ENCODE measurements at regions not wholly inside any gene's neighbourhood (a gene's known extent, or its start where the extent isn't known, plus 50 kb on each side); places are given as distances from the start of the nearest gene placed in this dataset.

DNA sequence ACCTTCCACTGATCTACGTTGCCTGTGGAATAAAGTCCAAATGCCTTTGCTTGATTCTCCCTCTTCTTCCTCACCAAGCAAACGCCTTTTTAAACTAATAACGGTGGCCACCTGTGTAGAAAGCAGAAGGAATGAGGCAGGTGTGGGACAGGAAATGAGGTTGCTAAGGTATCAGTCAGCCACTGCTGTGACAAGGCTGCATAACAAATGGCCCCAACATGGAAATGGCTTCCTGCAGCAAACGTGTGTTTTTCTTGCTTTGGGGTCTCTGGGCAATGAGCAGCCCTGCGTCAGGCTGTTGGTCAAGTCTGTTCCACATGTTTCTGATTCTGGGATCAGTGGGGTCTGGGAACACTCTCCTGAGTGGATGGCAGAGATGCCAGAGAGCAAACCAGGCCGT is 56.0 kb upstream of the EN2 start:
- Histone ChIP-seq H3K27ac (ENCODE audit: low read length) (no peak overlapping the region), H3K36me3 (ENCODE audit: control insufficient read depth, insufficient read depth, low read length) (no peaks in the 10 kb centered on the region), H3K4me3 (ENCODE audit: low read depth in 2 of 2, low read length in 2 of 2) (no peak overlapping the region), H3K4me1 (ENCODE audit: control insufficient read depth, insufficient read depth, low read length) (no peaks in the 10 kb centered on the region), H3K27me3 (ENCODE audit: control insufficient read depth, insufficient read depth, low read length) (peaks cover 5% of the 10 kb centered on the region), H3K9me3 (ENCODE audit: control insufficient read depth, insufficient read depth, low read depth, low read length) (no peaks in the 10 kb centered on the region)
- ChIA-PET POLR2A (no interaction called here), CTCF (no interaction called here)
- intact Hi-C loops (cut with micrococcal nuclease; ENCODE audit: unreplicated experiment) (no loop called here), in situ Hi-C loops (cut with HindIII; ENCODE audit: low pct_unique_long_range_greater_than_20kb, low sequenced_read_pairs) (no loop called here)
- TF ChIP-seq SIN3A (IDR thresholded peaks at IDR 0.05; ENCODE audit: borderline replicate concordance, insufficient read depth, low read depth, low read length) (no peak), POLR2AphosphoS5 (IDR thresholded peaks at IDR 0.05; ENCODE audit: low read depth, low read length) (no peak), TCF7L2 (IDR thresholded peaks at IDR 0.05; ENCODE audit: low read depth, low read length) (no peak)
- TF ChIP-seq, protein P1, sequence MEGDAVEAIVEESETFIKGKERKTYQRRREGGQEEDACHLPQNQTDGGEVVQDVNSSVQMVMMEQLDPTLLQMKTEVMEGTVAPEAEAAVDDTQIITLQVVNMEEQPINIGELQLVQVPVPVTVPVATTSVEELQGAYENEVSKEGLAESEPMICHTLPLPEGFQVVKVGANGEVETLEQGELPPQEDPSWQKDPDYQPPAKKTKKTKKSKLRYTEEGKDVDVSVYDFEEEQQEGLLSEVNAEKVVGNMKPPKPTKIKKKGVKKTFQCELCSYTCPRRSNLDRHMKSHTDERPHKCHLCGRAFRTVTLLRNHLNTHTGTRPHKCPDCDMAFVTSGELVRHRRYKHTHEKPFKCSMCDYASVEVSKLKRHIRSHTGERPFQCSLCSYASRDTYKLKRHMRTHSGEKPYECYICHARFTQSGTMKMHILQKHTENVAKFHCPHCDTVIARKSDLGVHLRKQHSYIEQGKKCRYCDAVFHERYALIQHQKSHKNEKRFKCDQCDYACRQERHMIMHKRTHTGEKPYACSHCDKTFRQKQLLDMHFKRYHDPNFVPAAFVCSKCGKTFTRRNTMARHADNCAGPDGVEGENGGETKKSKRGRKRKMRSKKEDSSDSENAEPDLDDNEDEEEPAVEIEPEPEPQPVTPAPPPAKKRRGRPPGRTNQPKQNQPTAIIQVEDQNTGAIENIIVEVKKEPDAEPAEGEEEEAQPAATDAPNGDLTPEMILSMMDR (IDR thresholded peaks at IDR 0.05), result no peak
- TF ChIP-seq, protein P2, sequence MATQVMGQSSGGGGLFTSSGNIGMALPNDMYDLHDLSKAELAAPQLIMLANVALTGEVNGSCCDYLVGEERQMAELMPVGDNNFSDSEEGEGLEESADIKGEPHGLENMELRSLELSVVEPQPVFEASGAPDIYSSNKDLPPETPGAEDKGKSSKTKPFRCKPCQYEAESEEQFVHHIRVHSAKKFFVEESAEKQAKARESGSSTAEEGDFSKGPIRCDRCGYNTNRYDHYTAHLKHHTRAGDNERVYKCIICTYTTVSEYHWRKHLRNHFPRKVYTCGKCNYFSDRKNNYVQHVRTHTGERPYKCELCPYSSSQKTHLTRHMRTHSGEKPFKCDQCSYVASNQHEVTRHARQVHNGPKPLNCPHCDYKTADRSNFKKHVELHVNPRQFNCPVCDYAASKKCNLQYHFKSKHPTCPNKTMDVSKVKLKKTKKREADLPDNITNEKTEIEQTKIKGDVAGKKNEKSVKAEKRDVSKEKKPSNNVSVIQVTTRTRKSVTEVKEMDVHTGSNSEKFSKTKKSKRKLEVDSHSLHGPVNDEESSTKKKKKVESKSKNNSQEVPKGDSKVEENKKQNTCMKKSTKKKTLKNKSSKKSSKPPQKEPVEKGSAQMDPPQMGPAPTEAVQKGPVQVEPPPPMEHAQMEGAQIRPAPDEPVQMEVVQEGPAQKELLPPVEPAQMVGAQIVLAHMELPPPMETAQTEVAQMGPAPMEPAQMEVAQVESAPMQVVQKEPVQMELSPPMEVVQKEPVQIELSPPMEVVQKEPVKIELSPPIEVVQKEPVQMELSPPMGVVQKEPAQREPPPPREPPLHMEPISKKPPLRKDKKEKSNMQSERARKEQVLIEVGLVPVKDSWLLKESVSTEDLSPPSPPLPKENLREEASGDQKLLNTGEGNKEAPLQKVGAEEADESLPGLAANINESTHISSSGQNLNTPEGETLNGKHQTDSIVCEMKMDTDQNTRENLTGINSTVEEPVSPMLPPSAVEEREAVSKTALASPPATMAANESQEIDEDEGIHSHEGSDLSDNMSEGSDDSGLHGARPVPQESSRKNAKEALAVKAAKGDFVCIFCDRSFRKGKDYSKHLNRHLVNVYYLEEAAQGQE (IDR thresholded peaks at IDR 0.05; ENCODE audit: insufficient read depth in 1 of 2, low read depth in 2 of 2, low read length in 1 of 2), result no peak
- ATAC-seq (no peak), DNase-seq (ENCODE audit: low read depth, low spot score) (no peak)
- BruUV-seq (replicated peaks), result no TSS peak

DNA sequence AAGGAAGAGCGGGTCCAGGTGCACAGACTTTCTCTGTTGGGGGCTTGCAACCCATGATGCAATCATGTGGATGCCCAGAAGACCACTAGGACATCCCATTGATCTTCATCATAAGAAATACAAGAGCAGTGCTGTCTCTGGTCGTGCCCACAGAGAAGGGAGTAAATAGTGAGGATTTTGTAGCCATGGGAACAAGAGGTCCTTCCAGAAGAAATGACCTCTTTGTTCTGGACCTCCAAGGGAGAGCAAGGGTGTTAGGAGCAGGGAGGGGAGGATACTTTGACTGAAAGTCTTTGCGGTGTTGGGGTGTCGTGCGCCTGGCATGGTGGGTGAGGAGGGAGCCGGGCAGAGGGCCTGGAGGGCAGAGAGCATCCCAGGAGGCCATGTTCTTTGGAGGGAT is 55.0 kb upstream of the EN2 start:
- in situ Hi-C loops (cut with HindIII; ENCODE audit: low pct_unique_long_range_greater_than_20kb, low sequenced_read_pairs), result no loop called here
- Histone ChIP-seq H3K27ac (ENCODE audit: low read length) (no peak overlapping the region), H3K4me3 (ENCODE audit: low read depth in 2 of 2, low read length in 2 of 2) (no peak overlapping the region), H3K36me3 (ENCODE audit: control insufficient read depth, insufficient read depth, low read length) (no peaks in the 10 kb centered on the region), H3K27me3 (ENCODE audit: control insufficient read depth, insufficient read depth, low read length) (peaks cover 5% of the 10 kb centered on the region), H3K4me1 (ENCODE audit: control insufficient read depth, insufficient read depth, low read length) (no peaks in the 10 kb centered on the region), H3K9me3 (ENCODE audit: control insufficient read depth, insufficient read depth, low read depth, low read length) (no peaks in the 10 kb centered on the region)
- no peak for ATAC-seq
- BruUV-seq (replicated peaks), result no TSS peak
- no peak for DNase-seq (ENCODE audit: low read depth, low spot score)
- intact Hi-C loops (cut with micrococcal nuclease; ENCODE audit: unreplicated experiment), result no loop called here
- ChIA-PET CTCF (no interaction called here), POLR2A (no interaction called here)
- TF ChIP-seq TCF7L2 (IDR thresholded peaks at IDR 0.05; ENCODE audit: low read depth, low read length) (no peak), POLR2AphosphoS5 (IDR thresholded peaks at IDR 0.05; ENCODE audit: low read depth, low read length) (no peak), SIN3A (IDR thresholded peaks at IDR 0.05; ENCODE audit: borderline replicate concordance, insufficient read depth, low read depth, low read length) (no peak)
- TF ChIP-seq, protein P1 (IDR thresholded peaks at IDR 0.05), result no peak
- TF ChIP-seq, protein P2 (IDR thresholded peaks at IDR 0.05; ENCODE audit: insufficient read depth in 1 of 2, low read depth in 2 of 2, low read length in 1 of 2), result no peak
